Mucosa of gallbladder (tissue), 1 donor: ENCODE measurements at regions not wholly inside any gene's neighbourhood (a gene's known extent, or its start where the extent isn't known, plus 50 kb on each side); places are given as distances from the start of the nearest gene placed in this dataset.

ENCODE experiments used
- DNase-seq: peaks from one replicate; pipeline ENCODE4 v3.0.0-alpha.2; 2020; ENCODE audit warnings: low spot score
- donor health status: DM: no; HTN: no; CAD: no.

DNA sequence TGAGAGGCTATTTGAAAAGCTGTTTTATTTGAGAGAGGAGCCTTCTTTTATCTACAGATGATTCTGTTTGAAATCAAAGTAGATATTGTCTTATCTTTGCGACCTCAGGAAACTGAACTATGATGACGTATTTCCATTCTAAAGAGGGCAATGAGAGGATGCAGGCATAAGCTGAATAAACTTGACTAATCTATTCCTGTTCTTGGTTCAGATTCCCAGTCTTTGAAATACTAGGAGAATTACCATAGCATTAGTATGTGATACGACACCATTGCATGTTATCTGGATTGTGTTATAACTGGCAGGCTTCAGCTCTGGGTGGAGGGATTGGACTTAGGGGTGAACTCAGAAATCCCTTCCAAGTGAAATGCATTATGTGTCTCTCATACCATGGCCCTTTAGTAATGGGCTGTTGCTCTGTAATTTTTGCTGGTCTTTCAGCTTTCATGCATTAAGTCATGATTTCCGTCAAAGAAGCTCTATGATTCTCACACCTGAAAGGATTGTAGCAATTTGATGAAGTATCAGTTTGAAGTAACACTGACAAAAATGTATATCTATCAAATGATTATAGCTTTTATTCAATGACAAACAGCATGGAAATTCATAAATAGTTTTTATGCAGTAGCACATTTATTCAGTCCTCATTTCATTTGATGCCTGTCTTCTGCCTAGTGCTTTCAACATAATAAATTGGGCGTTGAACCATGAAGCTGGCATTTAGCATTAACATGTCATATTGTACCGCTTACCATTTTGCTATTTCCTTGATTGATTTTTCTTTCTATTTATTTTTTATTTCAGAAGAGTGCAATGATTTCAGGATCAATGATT, 138.4 kb upstream of the SPACA1 start:
- DNase-seq = no peak

DNA sequence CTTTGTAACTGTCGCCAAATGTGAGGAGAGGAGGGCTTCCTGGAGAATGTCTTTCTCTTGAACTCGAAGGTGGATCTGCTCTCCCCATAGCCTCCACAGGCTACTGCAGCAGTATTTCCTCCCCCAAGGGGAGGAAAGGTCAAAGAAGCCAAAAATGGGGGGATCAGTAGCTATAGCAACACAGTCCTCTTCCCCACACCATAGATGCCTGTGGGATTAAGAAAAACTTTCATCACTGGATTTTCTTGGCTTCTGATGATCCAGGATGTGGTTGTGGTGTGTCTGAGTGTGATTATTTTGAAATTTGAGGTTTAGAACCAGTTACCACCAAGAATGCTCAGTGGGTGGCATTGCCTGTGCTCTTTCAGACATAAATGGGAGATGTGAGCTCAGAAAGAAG, 140.1 kb upstream of the SPACA1 start:
- DNase-seq = no peak

DNA sequence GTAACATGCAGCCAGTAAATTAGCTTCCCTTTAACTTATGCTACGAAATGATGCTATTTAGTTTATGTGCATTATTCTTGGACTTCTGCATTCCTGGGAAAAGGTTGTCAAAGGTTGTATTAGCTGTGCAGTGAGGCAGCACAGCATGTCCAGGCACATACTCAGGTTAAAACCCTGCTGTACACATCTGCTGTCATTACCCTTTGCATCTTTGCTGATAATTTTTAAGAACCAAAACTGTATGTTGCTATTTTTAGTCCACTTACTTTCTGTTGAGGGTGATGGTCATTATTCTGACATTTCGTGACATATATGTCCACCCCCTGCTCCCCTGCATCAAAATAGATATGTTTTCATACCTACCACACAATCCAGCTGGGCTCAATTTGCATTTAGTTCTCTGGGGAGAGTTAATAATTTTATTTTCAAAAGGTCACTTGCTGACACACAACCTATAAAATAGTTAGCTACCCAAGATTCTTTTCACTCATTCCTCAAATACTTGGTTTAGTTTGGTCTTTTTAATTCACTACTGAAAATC, 142.5 kb upstream of the SPACA1 start:
- no peak for DNase-seq

DNA sequence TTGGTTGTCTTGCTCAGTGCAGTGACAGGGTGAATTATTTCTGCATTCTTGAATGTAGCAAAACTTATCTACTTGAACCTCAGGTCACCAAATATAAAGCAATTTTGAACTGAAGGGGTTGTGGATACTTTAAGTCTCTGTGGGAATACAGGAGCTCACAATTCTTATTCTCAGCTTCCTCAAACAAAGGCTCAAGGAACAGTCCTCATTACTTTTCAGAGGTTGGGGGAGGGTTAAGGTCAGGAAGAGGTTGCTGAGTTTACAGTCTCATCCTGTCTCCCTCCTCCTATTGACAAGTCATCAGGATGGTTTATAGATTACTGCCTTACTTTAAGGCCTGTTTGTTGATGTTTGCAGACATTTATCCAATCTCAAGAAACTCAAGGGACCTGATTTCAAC, 143.6 kb upstream of the SPACA1 start:
- no peak for DNase-seq

DNA sequence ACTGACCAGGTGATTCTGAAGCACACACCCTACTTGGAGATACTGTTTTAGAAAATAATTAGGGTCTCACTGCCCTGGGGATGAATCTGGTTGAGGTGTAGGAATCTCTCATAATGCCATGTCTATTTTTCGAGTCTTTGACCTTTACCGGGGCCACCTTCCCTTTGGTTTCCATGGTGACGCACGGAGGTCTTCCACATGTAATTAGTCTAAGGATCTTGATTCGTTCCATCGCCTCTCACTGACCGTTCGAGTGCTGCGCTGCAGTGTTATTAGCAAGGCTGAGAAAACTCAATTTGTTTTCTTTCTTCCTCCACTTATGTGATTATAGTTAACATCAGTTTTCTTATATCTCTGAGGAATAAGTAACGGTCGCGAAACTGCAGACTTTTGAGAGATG, 144.3 kb upstream of the SPACA1 start:
- no peak for DNase-seq

DNA sequence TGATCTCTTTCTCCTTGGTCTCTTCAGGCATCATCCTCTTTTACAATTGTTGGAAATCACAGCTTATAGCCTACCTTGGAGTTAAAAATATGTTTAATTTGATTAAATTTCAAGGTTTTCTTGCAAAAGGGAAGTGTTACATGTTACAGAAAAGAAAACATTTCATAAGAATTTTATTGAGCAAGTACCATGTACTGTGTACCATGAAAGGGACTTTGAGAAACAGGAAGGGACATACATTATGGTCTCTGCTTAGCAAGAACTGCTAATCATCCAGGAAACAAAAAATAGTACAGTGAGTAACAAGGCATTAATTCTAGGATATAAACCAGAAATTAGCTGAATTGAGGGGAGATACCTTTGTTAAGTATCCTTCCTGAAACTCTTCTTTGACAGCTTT, 145.3 kb upstream of the SPACA1 start:
- no peak for DNase-seq

DNA sequence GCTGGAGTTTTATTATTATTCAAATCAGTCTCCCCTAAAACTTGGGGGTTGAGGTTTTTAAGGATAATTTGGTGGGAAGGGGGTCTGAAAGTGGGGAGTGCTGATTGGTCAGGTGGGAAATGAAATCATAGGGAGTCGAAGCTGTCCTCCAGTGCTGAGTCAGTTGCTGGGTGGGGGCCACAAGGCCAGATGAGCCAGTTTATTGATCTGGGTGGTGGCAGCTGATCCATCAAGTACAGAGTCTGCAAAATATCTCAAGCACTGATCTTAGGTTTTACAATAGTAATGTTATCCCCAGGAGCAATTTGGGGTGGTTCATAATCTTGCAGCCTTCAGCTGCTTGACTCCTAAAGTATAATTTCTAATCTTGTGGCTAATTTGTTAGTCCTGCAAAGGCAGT, 146.0 kb upstream of the SPACA1 start:
- DNase-seq = peak; percentile 56

DNA sequence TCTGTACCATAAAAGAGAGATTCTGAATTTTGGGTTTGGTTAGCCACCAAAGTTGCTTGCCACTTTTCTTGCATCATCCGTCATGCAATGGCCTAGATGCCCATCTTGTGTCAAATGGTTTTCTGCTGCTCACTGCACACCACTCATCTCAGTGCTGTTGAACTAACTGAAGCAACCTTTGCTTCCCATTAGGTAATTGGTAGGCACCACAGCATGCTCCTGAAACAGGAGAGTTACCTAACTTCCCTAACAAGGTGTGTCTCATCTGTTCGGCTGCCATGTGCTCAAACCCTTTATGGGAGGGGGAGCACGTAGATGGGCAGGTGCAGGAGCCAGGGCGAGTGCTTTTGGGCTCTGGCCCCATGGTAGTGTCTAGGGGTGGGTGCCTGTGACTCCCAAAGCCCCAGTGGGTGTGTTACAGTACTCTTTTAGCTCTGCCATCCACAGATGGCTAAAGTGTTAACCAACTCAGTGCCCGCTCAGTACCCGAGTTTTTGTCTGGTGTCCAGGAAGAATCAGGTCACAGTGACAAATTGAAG, 147.4 kb upstream of the SPACA1 start:
- no peak for DNase-seq

DNA sequence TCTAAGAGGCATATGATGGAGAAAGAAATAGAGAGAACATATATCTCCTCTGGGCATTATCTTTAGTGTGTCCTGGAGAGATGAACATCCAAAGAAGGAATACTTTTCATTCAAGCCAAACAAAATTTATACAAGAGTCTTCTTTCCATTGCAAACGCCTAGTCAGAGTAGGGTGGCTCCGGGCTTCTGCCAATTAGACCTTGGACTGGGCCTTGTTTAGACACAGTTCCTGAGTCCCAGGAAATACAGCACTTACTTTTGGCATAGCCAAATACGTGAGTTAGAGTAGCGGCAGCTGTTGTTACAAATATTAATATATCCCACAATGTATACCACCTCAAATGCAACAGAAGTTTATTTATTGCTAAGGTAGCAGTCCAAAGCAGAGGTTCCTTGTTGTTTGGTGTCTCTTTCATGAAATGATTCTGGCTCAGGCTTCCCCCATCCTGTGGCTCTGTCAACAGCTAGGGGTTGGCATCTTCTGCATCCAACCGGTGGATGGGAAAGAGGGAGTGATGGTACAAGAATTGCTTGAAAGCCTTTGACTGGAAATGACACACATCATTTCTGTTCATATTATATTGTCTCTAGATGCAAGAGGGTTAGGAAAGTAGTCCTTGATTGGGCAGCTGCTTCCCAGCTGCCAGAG, 148.0 kb upstream of the SPACA1 start:
- DNase-seq = no peak

DNA sequence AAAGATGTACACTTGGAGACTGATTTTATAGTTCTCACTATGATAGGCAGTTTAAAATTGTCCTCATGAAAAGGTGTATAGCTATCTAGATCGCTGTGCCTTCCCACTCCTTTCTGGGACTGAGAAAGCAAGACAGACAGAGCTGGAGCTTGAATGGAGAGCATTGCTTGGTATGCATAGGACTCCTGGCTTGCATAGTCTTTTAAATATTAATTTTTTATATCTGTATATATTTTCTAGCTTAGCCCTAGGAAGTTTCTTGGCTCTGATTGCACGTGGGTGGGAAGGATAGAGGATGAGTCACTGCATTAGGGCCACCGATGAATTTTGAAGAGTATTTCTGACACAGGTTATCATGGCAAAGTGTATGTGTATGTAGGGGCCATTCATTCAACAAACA, 150.0 kb upstream of the SPACA1 start:
- DNase-seq = no peak

DNA sequence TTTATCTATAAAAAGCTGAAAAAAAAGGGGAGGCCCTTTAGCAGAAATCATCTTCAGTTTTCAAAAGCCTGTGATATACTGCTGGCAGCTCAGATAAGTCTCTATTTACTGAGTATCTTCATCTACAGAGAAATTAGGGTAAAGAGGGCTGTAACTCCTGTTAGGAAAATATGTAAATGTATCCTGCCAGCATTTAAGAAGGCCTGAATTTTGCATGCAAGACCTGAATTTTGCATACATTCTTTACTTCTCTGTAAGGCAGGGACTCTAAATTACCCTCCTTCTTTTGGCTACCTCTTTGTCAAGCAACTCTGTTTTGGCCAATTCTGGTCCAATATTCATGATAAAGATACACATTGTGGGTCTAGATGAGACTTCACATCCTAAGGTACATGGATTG, 150.6 kb upstream of the SPACA1 start:
- no peak for DNase-seq

DNA sequence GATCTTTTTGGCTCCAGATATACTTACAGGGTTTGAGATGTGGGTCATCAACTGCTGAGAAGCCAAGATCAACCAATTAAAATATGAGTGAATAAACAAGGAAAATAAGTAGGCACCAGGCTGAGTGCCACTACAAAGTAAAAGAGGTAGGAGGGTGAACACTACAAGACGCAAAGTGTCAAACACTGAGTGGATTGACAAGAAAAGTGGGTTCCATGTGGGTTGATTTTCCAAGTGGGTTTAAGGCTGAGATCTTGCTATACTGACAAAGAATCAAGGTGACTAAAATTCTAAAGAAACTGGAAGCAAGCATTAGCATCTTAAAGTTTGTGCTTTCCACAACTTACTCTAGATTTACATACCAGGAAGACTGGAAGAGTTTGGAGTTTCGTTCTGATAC, 160.4 kb upstream of the SPACA1 start:
- no peak for DNase-seq

DNA sequence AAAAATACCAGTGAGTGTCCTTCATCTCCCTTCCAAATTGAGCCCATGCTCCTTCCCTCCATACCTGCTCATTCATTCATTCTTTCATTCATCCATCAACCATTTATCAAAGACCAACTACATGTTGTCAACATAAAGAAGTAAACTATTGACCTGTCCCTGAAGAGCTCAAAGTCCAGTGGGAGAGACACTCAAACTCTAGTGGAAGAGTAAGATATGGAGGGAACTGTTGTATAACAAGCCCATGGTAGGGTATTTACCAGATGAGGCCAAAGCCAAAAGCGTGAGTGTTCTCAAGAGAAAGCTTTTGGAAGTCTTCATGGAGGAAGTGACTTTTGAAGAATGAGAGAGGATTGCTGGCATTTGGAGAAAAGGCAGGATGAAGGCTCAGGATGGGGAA, 163.4 kb upstream of the SPACA1 start:
- DNase-seq = no peak

DNA sequence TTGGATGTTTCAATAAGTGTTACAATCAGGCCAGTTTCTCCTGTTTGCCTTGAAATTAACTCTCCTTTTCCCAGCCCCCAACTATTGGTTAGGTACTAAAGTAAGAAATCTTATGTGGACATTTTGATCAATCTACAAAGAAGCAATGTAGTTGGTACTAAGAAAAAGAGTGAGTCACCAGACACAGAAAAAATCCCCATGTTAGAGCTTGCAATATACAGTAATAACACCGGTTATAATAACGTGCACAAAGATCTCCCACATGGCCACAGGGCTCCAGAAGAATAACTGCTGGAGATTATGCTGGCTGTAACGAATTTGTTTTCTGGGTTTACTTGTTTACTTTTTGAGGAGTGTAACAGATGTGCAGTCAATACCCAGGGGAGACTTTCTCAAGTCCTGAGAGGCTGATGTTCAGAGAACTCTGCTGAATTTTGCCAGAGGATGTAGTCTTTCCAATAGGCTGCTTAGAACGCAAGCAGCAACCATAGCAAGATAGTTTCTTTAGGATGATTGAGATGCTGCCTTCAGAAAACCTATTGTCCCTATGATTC, 166.2 kb upstream of the SPACA1 start:
- no peak for DNase-seq

DNA sequence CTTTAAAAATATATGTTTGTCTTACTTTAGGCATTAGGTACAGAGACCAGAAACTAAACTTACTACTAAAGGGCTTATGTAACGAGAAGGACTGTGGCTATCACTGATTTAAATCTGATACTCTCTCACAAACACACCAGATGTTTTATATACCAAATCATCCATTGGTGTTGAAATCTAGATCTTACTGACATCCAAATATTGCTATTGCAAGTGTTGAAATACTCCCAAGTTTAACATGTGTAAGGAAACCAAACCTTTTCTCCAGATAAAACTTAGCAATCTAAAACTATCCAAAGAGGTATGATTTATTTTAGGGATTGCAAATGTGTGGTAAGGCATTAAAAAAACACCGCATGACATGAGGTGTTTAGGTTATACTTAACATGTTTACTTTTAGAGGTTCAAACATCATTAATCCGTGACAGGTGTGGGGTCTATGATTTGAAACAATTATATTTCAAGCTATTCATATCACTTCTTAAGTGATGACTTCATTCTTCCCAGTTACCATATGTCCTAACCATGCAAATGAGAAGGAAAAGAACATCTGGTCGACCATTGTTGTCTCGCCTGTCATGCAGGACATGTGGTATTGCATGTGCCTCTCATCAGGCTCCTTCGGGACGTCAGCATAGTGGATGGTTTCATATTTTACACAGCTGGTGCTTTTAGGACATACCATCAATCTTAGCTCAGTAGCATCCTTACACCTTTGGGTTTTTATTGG, 168.3 kb upstream of the SPACA1 start:
- no peak for DNase-seq

DNA sequence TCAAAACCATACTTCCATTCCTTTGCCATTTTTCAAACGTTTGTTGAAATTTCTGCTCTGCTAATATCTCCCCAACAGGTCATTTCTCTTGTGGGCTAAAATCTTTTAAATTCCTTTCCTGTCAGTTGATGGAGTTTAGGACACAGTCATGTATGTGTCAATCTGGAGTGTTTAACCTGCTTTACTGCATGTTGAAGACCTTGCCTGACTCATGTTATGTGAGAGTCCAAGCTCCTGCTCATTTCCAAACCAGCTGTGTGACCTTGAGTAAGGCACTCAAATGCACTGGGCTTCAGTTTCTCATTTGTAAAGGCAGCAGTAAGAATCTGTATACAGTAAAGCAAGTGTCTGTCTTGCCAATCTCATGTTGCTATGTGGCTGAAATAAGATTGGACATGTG, 171.9 kb upstream of the SPACA1 start:
- DNase-seq = no peak

DNA sequence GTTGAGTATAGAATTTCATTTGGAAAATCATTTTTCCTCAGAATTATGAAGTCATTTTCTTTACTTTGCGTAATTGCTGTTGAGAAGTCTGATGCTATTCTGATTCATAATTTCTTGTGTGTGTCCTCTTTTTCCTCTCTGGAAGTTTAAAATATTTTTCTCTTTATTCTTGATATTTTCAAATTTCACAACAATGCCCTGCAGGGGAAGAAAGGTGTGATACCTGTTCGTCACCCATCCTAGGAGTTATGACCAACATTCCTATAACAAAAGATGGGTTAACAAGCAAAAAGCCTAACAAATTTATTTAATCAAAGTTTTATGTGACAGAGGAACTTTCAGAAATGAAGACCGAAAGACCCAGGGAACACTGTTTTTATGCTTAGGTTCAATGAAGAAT, 171.5 kb upstream of the AKIRIN2 start:
- DNase-seq = no peak

DNA sequence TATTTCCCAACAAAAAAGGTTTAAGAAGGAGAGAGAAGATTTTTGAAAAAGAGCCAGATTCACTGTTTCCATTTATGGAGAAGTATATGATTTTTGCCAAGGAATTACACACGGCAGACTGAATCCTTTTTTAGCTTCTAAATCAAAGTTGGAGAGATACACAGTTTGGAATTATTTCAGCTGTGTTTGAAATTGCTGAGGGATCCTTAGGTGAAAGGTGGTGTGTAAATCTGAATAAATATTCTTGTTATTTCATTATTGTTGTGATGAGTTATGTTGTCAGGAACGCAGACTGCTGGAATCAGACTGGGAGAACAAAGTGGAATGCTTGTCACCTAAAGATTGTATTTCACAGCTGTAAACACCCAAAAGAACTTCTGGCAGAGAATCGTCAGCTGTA, 168.5 kb upstream of the AKIRIN2 start:
- no peak for DNase-seq

DNA sequence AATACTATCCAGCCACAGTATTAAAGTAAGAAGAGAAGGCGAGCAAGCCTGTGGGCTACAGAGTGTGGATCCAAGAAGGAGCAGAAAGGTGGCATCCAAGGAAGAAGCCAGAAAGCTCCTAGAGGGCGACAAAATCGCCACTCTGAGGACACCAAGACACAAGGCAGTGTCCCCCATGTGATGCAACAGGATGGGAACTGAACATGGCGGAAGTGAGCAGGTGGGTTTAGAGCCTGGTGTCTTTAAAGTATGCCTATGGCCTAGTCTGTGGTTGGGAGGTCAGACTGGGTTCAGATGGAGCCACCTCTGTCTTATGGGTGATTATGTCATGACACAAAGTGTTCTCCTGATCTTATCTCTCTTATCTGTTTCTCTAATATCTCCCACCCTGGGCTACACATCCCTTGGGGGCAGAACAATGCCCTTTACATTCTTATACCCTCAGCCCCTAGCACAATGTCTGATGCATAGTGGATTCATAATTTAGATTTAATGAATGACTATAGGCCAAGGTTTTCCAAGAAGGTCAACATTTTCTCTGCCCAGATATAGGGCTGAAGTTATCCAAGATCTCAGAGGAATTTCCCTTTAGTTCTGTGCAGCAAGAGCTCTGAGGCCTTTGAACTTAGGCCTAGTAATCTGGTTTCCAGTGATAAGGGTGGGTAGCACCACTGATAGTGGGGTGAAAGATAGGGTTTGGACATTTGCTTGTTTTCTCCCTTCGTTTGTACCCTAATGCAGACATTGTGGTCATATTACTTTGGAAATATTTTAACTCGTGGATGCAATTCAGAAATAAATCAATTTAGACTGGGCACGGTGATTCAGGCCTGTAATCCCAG, 167.3 kb upstream of the AKIRIN2 start:
- no peak for DNase-seq

DNA sequence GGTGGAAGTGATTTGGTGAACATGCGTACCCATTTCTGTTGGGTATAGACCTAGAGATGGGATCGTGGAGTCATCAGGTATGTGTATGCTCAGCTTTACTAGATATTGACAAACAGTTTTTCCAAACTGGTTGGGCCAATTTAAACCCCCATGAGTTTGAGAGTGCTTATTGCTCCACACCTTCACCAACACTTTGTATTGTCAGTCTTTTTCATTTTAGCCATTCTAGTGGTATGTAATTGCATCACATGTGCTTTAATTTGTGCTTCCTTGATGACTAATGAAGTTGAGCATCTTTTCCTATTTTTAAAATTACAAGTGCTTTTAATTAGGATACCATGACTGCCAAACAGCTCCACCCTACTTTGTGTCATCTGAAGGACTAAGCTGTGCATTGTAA, 158.9 kb upstream of the AKIRIN2 start:
- DNase-seq = no peak

DNA sequence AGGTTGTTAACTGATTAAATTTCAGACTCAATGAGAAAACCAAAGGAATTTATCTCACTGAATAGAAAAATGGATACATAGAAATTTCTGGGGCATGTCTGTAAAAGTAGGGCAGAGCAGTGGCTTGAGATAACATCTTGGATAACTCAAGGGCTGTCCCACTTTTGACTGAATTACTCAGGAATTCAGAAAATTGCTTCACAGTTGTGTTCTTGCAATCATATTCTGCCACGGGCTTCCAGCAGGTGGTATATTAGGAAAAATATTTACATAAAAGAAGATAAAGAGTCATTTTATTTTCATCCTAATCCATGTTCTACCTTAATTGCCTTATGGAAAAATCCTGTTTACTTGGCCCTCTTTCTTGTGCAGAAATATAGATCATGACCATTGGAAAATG, 156.4 kb upstream of the AKIRIN2 start:
- DNase-seq = no peak
